HG03571 (cell line): ENCODE measurements at regions not wholly inside any gene's neighbourhood (a gene's known extent, or its start where the extent isn't known, plus 50 kb on each side); places are given as distances from the start of the nearest gene placed in this dataset.
"Not testable (repeated sequence)": the region's sequence is repeated elsewhere in the genome, so short reads cannot be mapped to it uniquely, and the experiment has no call there.

Source experiments
- ATAC-seq: cut with Tn5 transposase; IDR thresholded peaks from one replicate; pipeline ENCODE4 v1.9.1; 2021; ENCODE audit not compliant: unreplicated experiment

DNA sequence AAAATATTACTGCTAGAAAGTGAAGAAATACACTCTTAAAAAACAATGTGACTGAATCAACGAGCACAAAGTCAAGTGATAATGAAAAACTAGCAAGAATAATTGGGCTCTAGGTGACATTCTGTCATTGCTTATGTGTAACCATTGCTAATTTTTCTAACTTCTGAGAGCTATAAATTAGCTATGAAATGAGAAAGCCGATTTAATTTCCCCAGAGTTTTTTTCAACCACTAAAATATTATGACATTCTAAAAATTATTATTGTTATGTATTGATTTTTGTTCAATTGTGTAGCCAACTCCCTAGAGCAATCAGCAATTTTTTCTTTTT is 458.6 kb upstream of the ATXN8OS start:
- ATAC-seq, result no peak

DNA sequence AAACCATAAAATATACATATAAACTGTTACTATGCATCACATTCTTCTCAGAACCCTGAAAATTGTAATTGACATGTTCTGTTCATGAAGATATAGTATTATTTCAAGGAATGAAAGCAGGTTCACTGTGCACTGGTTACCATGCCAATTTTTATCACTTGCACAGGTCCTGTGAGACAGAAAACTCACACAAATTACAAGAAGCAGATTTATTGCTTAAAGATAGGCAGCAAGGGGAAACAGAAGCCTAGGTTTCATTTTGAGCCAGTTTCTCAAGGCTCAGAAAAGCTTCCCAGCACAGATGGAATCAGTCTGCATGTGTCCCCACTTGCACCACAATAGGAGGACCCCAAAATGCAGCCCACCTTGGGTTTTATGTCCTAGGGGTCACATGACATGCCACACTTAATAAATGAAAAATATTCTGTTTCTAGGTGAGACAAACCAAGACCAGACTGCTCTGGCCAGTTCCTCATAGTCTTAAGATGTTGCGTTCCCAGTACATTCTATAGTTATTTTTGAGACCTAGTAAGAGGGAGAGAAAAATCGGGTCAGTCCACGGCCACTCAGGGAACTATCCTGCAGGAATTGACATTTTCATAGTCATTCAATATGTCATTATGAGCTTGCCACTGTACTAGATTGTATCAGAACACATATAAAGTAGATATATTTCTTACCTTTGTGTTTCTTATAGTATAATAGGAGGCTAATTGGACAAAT is 459.1 kb upstream of the ATXN8OS start:
- no peak for ATAC-seq

GRCh38 chr13:69644447-69644846 is 463.2 kb upstream of the ATXN8OS start:
- ATAC-seq, result no peak

- ATAC-seq, result no peak
These were observed 465.9 kb upstream of the ATXN8OS start for GRCh38 chr13:69641773-69642172.

GRCh38 chr13:69633044-69633443 is 474.6 kb upstream of the ATXN8OS start:
- no peak for ATAC-seq

DNA sequence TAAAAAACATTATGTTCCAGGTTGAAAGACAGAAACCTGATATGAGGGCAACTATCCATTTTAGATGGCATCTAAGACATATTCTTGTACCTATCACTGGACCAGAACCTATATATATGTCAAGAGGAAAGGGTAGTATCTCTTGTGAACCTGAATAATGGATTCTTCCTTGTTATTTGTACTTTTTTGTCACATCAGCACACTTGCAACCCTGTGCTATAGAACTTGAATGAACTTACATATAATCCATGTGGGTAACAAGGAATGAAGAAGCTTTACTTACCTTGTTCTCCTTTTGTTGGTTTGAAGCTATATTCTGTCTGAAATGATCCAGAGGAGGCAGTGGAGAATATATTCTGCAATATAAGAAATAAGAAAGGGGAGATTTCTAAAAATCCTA is 483.7 kb upstream of the ATXN8OS start:
- no peak for ATAC-seq

- no peak for ATAC-seq
These were observed 488.0 kb upstream of the ATXN8OS start for GRCh38 chr13:69619651-69620050.

- ATAC-seq, result no peak
These were observed 488.8 kb upstream of the ATXN8OS start for GRCh38 chr13:69618838-69619237.

GRCh38 chr13:69618393-69618792 is 489.2 kb upstream of the ATXN8OS start:
- ATAC-seq, result no peak

GRCh38 chr13:69617587-69617986 is 490.0 kb upstream of the ATXN8OS start:
- no peak for ATAC-seq

DNA sequence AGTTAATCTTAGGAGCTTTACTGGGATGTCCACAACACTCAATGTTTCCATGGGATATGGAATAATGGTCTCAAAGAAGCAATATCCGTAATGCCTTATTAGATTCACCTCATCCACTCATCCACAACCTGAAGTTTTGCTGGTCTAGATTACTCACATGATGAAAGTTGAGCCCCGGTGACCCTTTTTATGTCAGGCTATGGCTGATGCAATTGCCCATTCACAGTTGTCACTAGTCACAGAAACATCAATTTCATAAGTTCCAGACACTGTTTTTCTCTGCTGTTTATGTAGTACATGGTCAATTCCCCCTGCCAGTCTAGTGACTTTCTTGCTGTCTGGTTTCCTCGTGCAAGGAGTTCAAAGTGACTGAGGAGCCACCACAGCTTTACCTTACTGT is 491.2 kb upstream of the ATXN8OS start:
- no peak for ATAC-seq

DNA sequence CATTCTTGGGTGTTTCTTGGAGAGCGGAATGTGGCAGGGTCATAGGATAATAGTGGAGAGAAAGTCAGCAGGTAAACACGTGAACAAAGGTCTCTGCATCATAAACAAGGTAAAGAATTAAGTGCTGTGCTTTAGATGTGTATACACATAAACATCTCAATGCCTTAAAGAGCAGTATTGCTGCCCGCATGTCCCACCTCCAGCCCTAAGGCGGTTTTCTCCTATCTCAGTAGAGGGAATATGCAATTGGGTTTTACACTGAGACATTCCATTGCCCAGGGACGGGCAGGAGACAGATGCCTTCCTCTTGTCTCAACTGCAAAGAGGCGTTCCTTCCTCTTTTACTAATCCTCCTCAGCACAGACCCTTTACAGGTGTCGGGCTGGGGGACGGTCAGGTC is 492.6 kb upstream of the ATXN8OS start:
- not testable (repeated sequence) for ATAC-seq

DNA sequence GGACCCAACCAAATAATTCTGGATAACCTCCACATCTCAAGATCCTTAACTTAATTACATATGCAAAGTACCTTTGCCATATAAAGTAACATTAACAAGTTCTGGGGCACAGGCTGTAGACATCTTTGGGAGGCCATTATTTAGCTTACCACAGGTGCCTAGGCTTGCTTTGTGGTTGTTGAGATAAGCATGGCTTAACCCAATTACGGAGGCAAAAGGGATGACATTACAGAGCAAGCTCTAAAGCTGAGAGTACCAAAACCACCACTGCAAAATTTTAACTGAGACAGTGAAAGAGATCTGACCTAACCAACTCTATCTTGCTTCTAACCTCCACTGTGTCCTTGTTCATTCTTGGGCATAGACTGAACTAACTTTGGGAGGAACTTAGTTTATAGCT is 502.9 kb upstream of the ATXN8OS start:
- no peak for ATAC-seq

DNA sequence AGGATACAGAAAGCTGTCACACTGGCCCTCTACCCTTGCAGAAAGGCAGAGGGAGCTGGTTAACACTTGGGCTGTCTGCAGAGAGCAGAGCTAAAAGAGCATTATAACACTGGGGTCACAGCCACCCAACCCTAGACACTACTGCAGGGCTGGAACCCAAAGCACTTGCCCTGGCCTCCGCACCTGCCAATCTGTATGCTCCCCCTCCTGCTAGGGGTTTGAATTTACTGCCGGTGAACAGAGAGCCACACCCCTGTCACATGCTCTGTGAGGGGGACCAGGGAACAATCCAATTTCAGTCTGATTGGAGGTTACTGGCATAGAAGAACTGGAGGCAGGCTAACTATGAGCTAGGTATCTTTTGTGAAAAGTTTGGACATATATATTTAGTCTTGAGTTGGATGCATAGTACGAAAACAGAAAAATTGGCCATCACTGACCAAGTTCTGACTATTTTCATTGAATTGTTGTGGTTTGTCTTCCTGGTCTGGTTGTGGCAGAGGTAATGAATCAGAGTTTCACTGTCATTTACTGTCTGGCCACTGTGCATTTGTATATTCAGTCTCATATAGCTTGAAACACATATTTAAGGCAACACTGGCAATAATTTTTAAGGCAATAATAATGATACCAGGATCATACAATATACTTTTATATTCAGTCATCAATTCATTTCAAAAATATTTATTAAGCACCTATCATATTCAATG is 504.3 kb upstream of the ATXN8OS start:
- no peak for ATAC-seq

- no peak for ATAC-seq
These were observed 506.0 kb upstream of the ATXN8OS start for GRCh38 chr13:69601661-69602060.

DNA sequence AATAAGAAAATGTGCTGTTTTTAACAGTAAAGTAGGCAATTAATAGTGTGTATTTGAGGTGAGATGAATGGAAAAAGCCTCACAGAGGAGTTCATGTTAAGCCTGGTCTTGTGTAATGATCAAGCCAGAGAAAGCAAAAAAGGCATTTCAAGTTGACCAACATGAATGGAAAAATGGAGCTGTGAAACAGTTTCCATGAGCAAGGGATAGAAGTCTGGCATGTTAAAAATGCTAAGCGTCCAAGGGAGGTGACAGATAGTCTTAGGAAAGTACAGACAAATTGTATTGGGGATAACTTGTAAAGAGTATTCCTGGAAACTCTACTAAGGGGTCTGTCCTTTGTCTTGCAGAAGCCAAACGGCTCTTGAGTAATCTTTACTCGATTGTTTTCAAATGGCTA is 506.8 kb upstream of the ATXN8OS start:
- no peak for ATAC-seq

GRCh38 chr13:69597088-69597487 is 510.5 kb upstream of the ATXN8OS start:
- no peak for ATAC-seq

- ATAC-seq, result no peak
These were observed 512.4 kb upstream of the ATXN8OS start for GRCh38 chr13:69595181-69595580.

GRCh38 chr13:69591437-69591836 is 516.2 kb upstream of the ATXN8OS start:
- no peak for ATAC-seq

DNA sequence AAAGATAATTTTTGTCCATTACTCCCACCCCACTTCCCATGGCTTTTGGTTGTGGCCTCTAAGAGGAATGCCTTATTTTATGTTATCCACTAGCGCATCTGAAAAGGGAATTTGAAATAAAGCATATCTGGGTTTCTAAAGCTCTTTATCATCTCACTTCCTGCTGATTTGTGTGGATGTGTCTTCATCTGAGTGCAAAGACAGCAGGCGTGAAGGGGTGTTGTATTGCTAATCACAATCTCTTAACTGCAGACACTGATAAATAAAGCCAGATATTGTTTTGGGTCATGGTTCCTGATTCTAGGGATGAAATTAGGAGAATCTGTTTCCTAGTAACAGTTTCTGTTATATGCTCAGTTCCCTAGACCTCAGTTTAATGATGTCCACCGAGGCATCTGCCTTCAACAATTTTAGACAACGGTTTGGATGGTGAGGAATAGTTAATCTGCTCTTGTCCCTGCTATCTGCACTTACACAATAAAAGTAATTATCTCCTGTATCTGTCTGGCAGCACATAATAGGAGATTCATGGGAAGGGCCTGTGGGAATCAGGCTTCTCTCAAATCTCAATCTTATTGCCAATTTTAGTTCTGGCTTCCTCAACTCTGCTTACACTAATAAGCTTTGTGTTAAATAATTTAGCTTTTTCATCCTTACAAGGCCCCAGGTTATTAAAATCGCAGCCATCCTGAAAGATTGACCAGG is 517.9 kb upstream of the ATXN8OS start:
- ATAC-seq, result no peak

DNA sequence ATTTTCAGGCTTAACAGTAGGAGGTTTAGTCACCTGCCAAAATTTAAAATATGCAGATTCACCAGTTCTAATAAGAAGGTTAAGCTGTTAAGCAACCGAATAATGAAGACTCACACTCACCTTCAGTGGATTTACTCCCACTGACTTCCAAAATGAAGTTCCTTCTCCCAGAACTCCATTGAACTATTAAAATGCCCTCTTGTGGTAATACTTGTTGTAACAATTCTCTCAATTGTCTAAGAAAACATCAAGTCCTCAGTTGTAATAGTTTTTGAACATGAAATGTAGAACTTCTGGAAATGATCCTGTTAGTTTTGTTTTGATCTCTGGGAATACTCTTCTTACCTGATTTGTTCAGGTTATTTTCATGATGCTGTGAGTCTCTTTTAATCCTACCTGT is 522.0 kb upstream of the ATXN8OS start:
- no peak for ATAC-seq

DNA sequence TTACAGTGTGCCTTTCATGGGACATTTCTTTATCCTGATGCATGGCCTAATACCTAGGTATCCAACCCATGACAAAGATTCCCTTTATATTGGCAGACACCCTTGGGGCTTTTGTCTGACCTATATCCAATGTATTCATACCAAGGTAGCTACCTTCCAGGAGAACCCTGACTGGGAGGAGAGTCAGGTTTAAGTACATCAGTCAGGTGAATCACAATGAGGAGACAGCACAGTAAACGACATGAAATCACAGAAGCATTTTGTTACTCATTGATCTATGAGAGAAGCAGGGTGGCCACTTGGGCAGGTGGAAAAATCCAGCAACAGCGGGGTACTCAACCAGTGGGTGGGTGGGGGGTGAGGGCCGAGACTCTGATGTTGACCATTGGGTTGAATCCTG is 527.4 kb upstream of the ATXN8OS start:
- ATAC-seq, result no peak
